Transverse colon (tissue), 4 donors: ENCODE measurements at regions not wholly inside any gene's neighbourhood (a gene's known extent, or its start where the extent isn't known, plus 50 kb on each side); places are given as distances from the start of the nearest gene placed in this dataset.

Experiments
- DNase-seq: peaks from one replicate; pipeline ENCODE4 v3.0.0-alpha.2; 2019
- H3K27ac ChIP-seq, 4 donors: fragments of 200-600 bp; sonication (generic); 2 replicates each; pipeline ENCODE4 v1.5.1; 2016 to 2018; ENCODE audit warnings: inconsistent platforms in 4 of 4
- H3K27me3 ChIP-seq: fragments of 200-600 bp; sonication (generic); 2 replicates; pipeline ENCODE4 v1.5.1; 2017; ENCODE audit warnings: inconsistent platforms
- H3K36me3 ChIP-seq, 4 donors: fragments of 200-600 bp; sonication (generic); 2 replicates each; pipeline ENCODE4 v1.5.1; 2017 to 2019; ENCODE audit warnings: inconsistent platforms in 4 of 4
- H3K4me1 ChIP-seq, 4 donors: fragments of 200-600 bp; sonication (generic); 2 replicates each; pipeline ENCODE4 v1.5.1; 2017 to 2020; ENCODE audit warnings: inconsistent platforms in 4 of 4
- H3K4me3 ChIP-seq, 4 donors: fragments of 200-600 bp; sonication (generic); 1 replicate in 1 of 4; 2 replicates in 3 of 4; pipeline versions ENCODE4 v1.5.1 to v1.6.1; 2017 to 2019; ENCODE audit warnings: inconsistent platforms in 4 of 4
- H3K9me3 ChIP-seq, 2 donors: fragments of 200-600 bp; sonication (generic); 2 replicates each; pipeline ENCODE4 v1.5.1; 2017 to 2019; ENCODE audit warnings: inconsistent platforms in 2 of 2
- CTCF ChIP-seq, 5 experiments: fragments of 200-600 bp in 3 of 5; fragments of 450-650 bp in 2 of 5; sonication (generic) in 3 of 5; IDR thresholded peaks; 1 replicate in 2 of 5; 2 replicates in 3 of 5; pipeline ENCODE4 v1.5.1; 2016 to 2017; ENCODE audit warnings: antibody characterized with exemption in 5 of 5, inconsistent platforms in 3 of 5, mild to moderate bottlenecking in 2 of 5, moderate library complexity in 1 of 5
- EP300 ChIP-seq: sonication (generic); formaldehyde crosslinking; IDR thresholded peaks from one replicate; pipeline ENCODE4 v1.6.1; 2017; ENCODE audit warnings: antibody characterized with exemption, low read depth
- POLR2A ChIP-seq: fragments of 450-650 bp; IDR thresholded peaks from one replicate; pipeline ENCODE4 v1.6.1; 2016; ENCODE audit warnings: antibody characterized with exemption, mild to moderate bottlenecking, moderate library complexity
- POLR2AphosphoS5 ChIP-seq, 3 donors: sonication (generic); formaldehyde crosslinking; IDR thresholded peaks; one replicate each; pipeline ENCODE4 v1.6.1; 2016; ENCODE audit warnings: antibody characterized with exemption in 3 of 3
- WGBS, 2 donors: methylation state at CpG; one replicate each; pipeline ENCODE4 v1.1.5; 2018; ENCODE audit warnings: low coverage in 1 of 2; 5-methylcytosine and 5-hydroxymethylcytosine counted together
- in situ Hi-C, 4 donors: fragments of 200-750 bp; cut with MboI; loops; one replicate each; pipeline versions ENCODE4 v1.15.0 to v1.15.1; 2017; ENCODE audit warnings: low sequenced_read_pairs in 3 of 4, low pct_ligation_motif_present in 1 of 4, low pct_unique_long_range_greater_than_20kb in 1 of 4
- intact Hi-C: fragments of 100-400 bp; cut with DNase I; formaldehyde crosslinking; loops from one replicate; pipeline ENCODE4 v1.15.1; 2023; ENCODE audit warnings: low total_unique reads

- in situ Hi-C loops (no loop called here), intact Hi-C loops (no loop called here)
- Histone ChIP-seq H3K4me1 (no peaks in the 10 kb centered on the region), H3K27me3 (peaks cover 10% of the 10 kb centered on the region), H3K9me3 (peaks cover 8 to 9% of the 10 kb centered on the region in 2 donors), H3K27ac (no peak overlapping the region), H3K36me3 (no peaks in the 10 kb centered on the region), H3K4me3 (no peak overlapping the region)
- no peak for TF ChIP-seq POLR2A
- TF ChIP-seq POLR2AphosphoS5 (IDR thresholded peaks at IDR 0.05): peak in 1 of 3 donors; percentile 10
- no peak for DNase-seq
Observed at GRCh38 chr21:35428001-35428320, 378.9 kb upstream of the RUNX1 start.

GRCh38 chr21:35427320-35428000 is 378.4 kb upstream of the RUNX1 start:
- no peak for TF ChIP-seq POLR2AphosphoS5 (IDR thresholded peaks at IDR 0.05)
- TF ChIP-seq POLR2A: no peak
- TF ChIP-seq CTCF (IDR thresholded peaks at IDR 0.05): no peak
- TF ChIP-seq EP300: no peak
- Histone ChIP-seq H3K27me3 (peaks cover 10% of the 10 kb centered on the region), H3K4me3 (no peak overlapping the region), H3K36me3 (no peaks in the 10 kb centered on the region), H3K27ac (no peak overlapping the region), H3K9me3 (peaks cover 5% of the 10 kb centered on the region in 2 donors), H3K4me1 (no peaks in the 10 kb centered on the region)
- no peak for DNase-seq
- intact Hi-C loops: no loop called here
- in situ Hi-C loops: no loop called here
- WGBS, 2 donors: 79 to 83% methylated on average over 9 of the region's 9 CpGs

- TF ChIP-seq POLR2AphosphoS5 (IDR thresholded peaks at IDR 0.05): no peak
- no peak for TF ChIP-seq CTCF (IDR thresholded peaks at IDR 0.05)
- no peak for TF ChIP-seq POLR2A
- TF ChIP-seq EP300: no peak
- in situ Hi-C loops: no loop called here
Observed at GRCh38 chr21:35426897-35427296, 377.8 kb upstream of the RUNX1 start.

GRCh38 chr21:35426469-35426868 is 377.4 kb upstream of the RUNX1 start:
- H3K27me3 ChIP-seq: peaks cover 10% of the 10 kb centered on the region
- H3K4me3 ChIP-seq: no peak overlapping the region
- H3K27ac ChIP-seq: no peak overlapping the region
- in situ Hi-C loops: no loop called here
- intact Hi-C loops: no loop called here
- 55 to 61% methylated on average over 2 to 3 of the region's 3 CpGs for WGBS, 2 donors
- no peak for DNase-seq
- TF ChIP-seq CTCF (IDR thresholded peaks at IDR 0.05) (no peak), POLR2A (no peak), EP300 (no peak), POLR2AphosphoS5 (IDR thresholded peaks at IDR 0.05) (no peak)
- H3K4me1 ChIP-seq: no peaks in the 10 kb centered on the region
- H3K9me3 ChIP-seq: no peaks in the 10 kb centered on the region
- no peaks in the 10 kb centered on the region for H3K36me3 ChIP-seq

More at GRCh38 chr21:35426897-35427296, 377.8 kb upstream of the RUNX1 start:
- intact Hi-C loops: no loop called here
- Histone ChIP-seq H3K9me3 (peaks cover 0 to under 1% of the 10 kb centered on the region in 2 donors), H3K27me3 (peaks cover 10% of the 10 kb centered on the region), H3K36me3 (no peaks in the 10 kb centered on the region), H3K4me1 (no peaks in the 10 kb centered on the region), H3K27ac (no peak overlapping the region), H3K4me3 (no peak overlapping the region)
- no peak for DNase-seq
- 68 to 95% methylated on average over 2 of the region's 2 CpGs for WGBS, 2 donors

GRCh38 chr21:35424122-35424521 is 375.0 kb upstream of the RUNX1 start:
- Histone ChIP-seq H3K4me1 (no peaks in the 10 kb centered on the region), H3K36me3 (no peaks in the 10 kb centered on the region), H3K4me3 (no peak overlapping the region), H3K9me3 (no peaks in the 10 kb centered on the region), H3K27ac (no peak overlapping the region), H3K27me3 (peaks cover 10% of the 10 kb centered on the region)
- 71 to 90% methylated on average over 3 of the region's 3 CpGs for WGBS, 2 donors
- no peak for DNase-seq
- TF ChIP-seq POLR2AphosphoS5 (IDR thresholded peaks at IDR 0.05): no peak
- TF ChIP-seq EP300: no peak
- intact Hi-C loops: no loop called here
- in situ Hi-C loops: loop anchor here in 3 of 4 donors (25.0 kb wide), 1 partner anchor 687 kb away; no protein-coding TSS in a partner anchor
